Activated T-cell treated with anti-CD3 and anti-CD28 coated beads, Interleukin-2, amount 50 U/mL, for 72 hours (primary cell): ENCODE measurements at regions not wholly inside any gene's neighbourhood (a gene's known extent, or its start where the extent isn't known, plus 50 kb on each side); places are given as distances from the start of the nearest gene placed in this dataset.
A peak's percentile ranks its signal among the peaks of the same experiment; 100 is the strongest.

Source experiments
- ATAC-seq, 2 donors: fragments of 150-1000 bp; cut with Tn5 transposase; replicated peaks in 1 of 2; 2 replicates each; pipeline ENCODE4 v1.10.0; 2021; ENCODE audit warnings: moderate library complexity in 2 of 2, mild to moderate bottlenecking in 1 of 2
- DNase-seq, 2 donors: peaks; one replicate each; pipeline ENCODE4 v3.0.0; 2021 to 2022; ENCODE audit warnings: mixed read lengths in 1 of 2
- H3K27ac Mint-ChIP-seq: one replicate; pipeline ENCODE4 v1.8.0; 2022; ENCODE audit warnings: mild to moderate bottlenecking, moderate library complexity, mixed read lengths
- H3K27me3 Mint-ChIP-seq: one replicate; pipeline ENCODE4 v1.8.0; 2022; ENCODE audit warnings: low read depth, mixed read lengths
- H3K36me3 Mint-ChIP-seq, 2 donors: one replicate each; pipeline ENCODE4 v1.8.0; 2022; ENCODE audit warnings: mixed read lengths in 2 of 2, mild to moderate bottlenecking in 1 of 2; ENCODE audit not compliant: insufficient read depth in 2 of 2
- H3K4me1 Mint-ChIP-seq: one replicate; pipeline ENCODE4 v1.8.0; 2022; ENCODE audit warnings: low read depth, mixed read lengths
- H3K4me3 Mint-ChIP-seq, 2 donors: one replicate each; pipeline ENCODE4 v1.8.0; 2022; ENCODE audit warnings: mild to moderate bottlenecking in 2 of 2, mixed read lengths in 2 of 2, moderate library complexity in 2 of 2
- H3K9me3 Mint-ChIP-seq, 2 donors: one replicate each; pipeline ENCODE4 v1.8.0; 2022; ENCODE audit warnings: mixed read lengths in 2 of 2

DNA sequence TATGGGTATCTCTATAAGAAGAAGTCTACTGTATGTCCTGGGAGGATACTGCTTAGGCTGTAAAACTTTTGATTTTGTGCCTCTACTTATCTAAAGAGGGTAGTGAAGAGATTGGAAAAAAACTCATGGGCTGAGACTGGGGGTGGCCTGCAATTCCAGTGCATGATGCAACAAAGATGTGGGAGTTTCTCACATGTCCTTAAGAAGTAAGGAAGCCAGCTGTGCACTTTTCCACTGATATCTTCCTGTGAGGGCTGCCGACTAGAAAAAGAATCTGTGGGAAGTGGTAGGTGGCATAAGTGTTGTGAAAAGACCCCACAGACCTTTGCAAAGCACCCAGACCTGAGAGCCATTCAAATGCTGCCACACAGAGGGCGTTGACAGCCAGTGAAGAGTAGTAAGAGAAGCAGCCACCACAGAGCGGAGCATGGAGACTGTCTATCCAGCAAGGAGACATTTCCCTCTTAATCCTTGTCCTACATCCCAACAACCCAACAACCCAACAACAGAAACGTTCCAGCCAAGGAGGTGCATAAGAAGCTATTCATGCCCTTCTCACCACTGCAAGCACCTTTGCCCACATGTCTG, 65.1 kb downstream of the PFDN4 start:
- ATAC-seq (no peak), DNase-seq (no peak)
- H3K36me3 Mint-ChIP-seq: no peaks in the 10 kb centered on the region
- no peak overlapping the region for H3K4me3 Mint-ChIP-seq
- H3K27me3 Mint-ChIP-seq: peaks cover 26% of the 10 kb centered on the region
- no peaks in the 10 kb centered on the region for H3K4me1 Mint-ChIP-seq
- H3K27ac Mint-ChIP-seq: no peak overlapping the region
- peaks cover 0 to 2% of the 10 kb centered on the region in 2 donors for H3K9me3 Mint-ChIP-seq

DNA sequence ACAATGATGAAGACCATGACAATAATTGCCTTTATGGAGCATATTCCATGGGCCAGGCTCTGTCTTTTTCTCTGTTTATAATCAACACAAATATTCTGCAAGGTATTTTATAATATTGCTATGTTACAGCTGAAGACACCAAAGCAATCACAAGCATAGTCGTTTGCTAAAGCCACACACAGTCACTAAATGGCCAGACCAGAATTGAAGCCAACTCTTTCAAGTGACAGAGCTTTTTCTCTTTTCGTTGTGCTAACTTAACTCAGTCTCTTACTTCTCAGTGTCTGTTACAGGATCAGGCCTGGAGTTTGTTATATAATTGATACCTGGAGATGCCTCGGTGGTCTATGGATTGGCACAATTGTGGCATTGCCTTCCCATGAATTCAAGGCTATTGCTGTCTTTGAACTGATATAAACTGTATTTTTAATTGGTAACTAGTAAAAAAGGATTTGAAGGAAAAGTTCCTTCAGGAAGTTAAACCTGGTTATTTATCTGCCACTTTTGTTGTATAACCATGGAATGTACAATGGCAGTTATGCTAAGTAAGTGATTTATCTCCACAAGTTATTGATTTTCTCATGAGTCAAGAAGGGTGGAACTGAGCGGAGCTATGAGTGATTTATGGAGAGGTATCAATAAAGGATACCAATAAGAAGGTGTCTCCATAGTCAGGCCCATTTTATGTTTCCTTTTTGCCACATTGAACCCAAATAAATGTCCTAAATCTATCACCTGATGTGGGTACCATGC, 67.6 kb downstream of the PFDN4 start:
- Mint-ChIP-seq H3K27me3 (peaks cover 6% of the 10 kb centered on the region), H3K9me3 (peaks cover 1 to 2% of the 10 kb centered on the region in 2 donors), H3K4me3 (no peak overlapping the region), H3K27ac (no peak overlapping the region), H3K4me1 (no peaks in the 10 kb centered on the region), H3K36me3 (no peaks in the 10 kb centered on the region)
- DNase-seq (no peak), ATAC-seq (no peak)

DNA sequence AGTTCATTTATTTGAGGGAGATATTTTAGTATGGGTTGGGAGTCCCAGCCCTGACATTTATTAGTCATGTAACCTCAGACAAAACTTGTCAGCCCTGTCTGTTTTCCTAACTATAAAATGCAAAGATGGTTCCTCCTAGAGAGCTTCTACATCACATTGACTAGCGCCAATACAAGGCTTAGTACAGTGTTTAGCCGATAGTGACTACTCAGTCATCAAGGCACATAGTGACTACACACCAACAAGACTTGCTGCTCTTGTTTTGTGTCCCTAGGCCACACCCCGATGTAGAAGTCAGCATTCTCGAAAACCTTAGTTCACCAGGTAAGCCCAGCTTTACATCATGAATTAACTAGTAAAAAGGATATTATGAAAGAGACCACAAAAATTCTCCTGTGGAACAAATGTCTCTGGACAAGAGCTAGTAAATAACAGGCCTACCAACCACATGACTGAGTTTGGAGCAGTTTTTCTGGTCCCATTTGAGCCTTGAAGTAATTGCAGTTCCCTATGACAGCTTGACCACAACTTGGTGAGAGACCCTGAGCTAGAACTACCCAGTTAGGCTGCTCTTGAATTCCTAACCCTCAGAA, 68.8 kb downstream of the PFDN4 start:
- no peak overlapping the region for H3K4me3 Mint-ChIP-seq
- no peak overlapping the region for H3K27ac Mint-ChIP-seq
- DNase-seq (no peak), ATAC-seq (no peak)
- peaks cover 6% of the 10 kb centered on the region for H3K27me3 Mint-ChIP-seq
- no peaks in the 10 kb centered on the region for H3K4me1 Mint-ChIP-seq
- peaks cover 1 to 2% of the 10 kb centered on the region in 2 donors for H3K9me3 Mint-ChIP-seq
- H3K36me3 Mint-ChIP-seq: no peaks in the 10 kb centered on the region

DNA sequence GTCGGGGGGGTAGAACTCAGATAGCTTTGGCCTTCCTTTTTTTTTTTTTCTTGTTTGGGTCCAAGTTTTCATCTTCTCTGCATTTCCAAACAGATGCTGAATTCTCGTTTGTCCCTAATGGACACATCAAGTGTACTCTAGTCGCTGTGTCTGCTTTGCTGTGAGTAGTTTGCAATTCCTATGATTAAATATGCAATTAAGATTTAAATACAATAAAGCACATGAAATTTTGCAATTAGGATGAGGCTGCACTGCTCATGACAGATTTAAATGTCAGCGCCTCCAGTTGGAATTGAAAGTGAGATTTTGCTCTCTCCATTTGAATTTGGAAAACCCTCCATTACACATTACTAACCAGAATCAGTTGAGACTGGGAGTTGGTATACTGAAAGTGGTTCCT, 70.4 kb downstream of the PFDN4 start:
- no peak overlapping the region for H3K4me3 Mint-ChIP-seq
- H3K27ac Mint-ChIP-seq: no peak overlapping the region
- peaks cover under 1% of the 10 kb centered on the region for H3K27me3 Mint-ChIP-seq
- H3K36me3 Mint-ChIP-seq: no peaks in the 10 kb centered on the region
- DNase-seq (no peak), ATAC-seq (no peak)
- peaks cover 1 to 2% of the 10 kb centered on the region in 2 donors for H3K9me3 Mint-ChIP-seq
- no peaks in the 10 kb centered on the region for H3K4me1 Mint-ChIP-seq

DNA sequence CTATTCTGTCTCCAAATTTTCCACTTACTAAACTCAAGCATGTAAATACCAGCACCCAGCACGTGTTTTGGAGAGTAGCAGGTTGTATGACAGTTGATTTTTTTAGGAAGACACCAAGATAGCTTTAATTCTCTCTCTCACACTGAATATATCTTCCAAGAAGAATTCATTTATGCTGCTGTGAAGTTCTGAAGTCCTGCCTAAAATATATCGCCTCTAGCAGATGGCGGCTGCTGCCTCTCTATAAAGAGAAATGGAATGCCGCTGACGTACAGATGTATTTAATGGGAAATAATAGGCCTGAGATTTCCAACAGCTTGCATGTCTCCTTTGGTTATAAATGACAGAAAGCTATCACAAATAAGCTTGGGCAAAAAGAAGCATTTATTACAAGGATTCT, 74.7 kb downstream of the PFDN4 start:
- ATAC-seq (no peak), DNase-seq (no peak)
- Mint-ChIP-seq H3K9me3 (peaks cover 3 to 4% of the 10 kb centered on the region in 2 donors), H3K4me3 (no peak overlapping the region), H3K36me3 (peaks cover 3% of the 10 kb centered on the region in 2 donors), H3K4me1 (peaks cover 26% of the 10 kb centered on the region), H3K27ac (no peak overlapping the region), H3K27me3 (no peaks in the 10 kb centered on the region)

DNA sequence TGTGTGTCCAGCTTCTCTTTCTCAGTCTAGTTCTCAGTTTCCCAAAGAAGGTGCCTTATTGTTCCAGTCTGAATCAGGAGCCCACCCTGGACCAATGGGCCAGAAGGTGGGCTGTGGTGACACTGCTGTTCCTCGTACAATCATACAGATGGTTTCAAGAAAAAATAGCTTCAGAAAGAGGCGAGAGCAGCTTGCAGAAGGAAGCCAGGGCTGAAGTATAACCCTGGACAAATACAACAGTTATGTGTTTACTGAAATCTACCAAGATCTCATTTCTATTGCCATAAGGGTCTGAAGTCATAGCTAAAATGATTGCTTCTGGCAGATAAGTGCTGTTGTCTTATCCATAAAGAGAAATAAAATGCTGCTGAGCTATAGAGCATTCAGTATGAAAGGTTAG, 75.4 kb downstream of the PFDN4 start:
- Mint-ChIP-seq H3K27me3 (no peaks in the 10 kb centered on the region), H3K27ac (no peak overlapping the region), H3K4me1 (peaks cover 28% of the 10 kb centered on the region), H3K4me3 (no peak overlapping the region), H3K36me3 (peaks cover 3% of the 10 kb centered on the region in 2 donors), H3K9me3 (peaks cover 3 to 4% of the 10 kb centered on the region in 2 donors)
- ATAC-seq (no peak), DNase-seq (no peak)

DNA sequence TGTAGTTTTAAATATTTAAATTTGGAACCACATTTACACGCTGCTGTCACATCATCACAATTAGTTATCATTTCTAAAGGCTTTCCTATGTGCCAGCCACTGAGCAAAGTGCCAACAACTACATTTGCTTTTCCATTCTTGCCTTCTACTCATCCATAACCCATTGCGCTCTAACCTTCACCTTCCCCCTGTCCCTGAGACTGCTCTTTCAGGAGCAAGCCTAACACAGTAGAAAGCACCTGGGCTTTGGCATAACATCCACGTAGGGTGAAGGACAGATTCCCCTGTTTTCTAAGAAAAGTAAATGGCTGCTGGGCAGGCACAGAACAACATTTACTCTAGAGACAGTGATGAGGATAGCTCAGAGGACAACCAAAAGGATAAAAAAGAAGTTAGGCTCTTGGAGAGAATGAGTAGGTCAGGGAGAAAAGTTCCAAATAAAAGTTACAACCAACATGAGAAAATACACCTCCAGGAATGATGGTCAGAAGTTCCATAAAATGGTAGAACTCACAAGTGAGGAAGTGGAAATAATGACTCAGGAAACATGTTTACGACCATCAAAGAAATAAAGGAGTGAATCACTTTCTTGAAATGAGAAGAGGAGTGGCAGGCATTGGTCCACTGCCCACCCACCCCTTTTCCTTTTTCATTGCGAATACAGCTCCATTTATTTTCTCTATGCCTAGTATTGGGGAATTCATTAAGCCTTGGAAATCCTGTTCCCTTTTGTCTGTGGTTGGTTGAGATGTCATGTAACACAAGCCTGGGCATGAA, 77.2 kb downstream of the PFDN4 start:
- peak overlapping the region; percentile 91 for H3K27ac Mint-ChIP-seq
- peaks cover 3% of the 10 kb centered on the region in 2 donors for H3K36me3 Mint-ChIP-seq
- H3K9me3 Mint-ChIP-seq: peaks cover 3 to 4% of the 10 kb centered on the region in 2 donors
- peaks cover 28% of the 10 kb centered on the region for H3K4me1 Mint-ChIP-seq
- ATAC-seq (peak; percentile 92 to 93), DNase-seq (peak; percentile 38 to 41)
- peak overlapping the region; percentile 65 to 83 for H3K4me3 Mint-ChIP-seq
- H3K27me3 Mint-ChIP-seq: peaks cover 4% of the 10 kb centered on the region

DNA sequence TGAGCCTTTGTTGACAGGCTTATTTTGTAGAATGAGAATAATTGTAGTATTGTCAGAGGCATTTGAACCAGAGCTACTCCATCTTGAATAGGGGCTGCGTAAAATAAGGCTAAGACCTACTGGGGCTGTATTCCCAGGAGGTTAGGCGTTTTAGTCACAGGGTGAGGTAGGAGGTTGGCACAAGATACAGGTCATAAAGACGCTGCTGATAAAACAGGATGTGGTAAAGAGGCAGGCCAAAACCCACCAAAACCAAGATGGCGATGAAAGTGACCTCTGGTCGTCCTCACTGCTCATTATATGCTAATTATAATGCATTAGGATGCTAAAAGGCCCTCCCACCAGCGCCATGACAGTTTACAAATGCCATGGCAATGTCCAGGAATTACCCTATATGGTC, 82.7 kb downstream of the PFDN4 start:
- H3K9me3 Mint-ChIP-seq: peaks cover 0 to 2% of the 10 kb centered on the region in 2 donors
- H3K27me3 Mint-ChIP-seq: peaks cover 35% of the 10 kb centered on the region
- no peak overlapping the region for H3K4me3 Mint-ChIP-seq
- peaks cover 38% of the 10 kb centered on the region for H3K4me1 Mint-ChIP-seq
- DNase-seq (no peak), ATAC-seq (no peak)
- no peak overlapping the region for H3K27ac Mint-ChIP-seq
- H3K36me3 Mint-ChIP-seq: no peaks in the 10 kb centered on the region

DNA sequence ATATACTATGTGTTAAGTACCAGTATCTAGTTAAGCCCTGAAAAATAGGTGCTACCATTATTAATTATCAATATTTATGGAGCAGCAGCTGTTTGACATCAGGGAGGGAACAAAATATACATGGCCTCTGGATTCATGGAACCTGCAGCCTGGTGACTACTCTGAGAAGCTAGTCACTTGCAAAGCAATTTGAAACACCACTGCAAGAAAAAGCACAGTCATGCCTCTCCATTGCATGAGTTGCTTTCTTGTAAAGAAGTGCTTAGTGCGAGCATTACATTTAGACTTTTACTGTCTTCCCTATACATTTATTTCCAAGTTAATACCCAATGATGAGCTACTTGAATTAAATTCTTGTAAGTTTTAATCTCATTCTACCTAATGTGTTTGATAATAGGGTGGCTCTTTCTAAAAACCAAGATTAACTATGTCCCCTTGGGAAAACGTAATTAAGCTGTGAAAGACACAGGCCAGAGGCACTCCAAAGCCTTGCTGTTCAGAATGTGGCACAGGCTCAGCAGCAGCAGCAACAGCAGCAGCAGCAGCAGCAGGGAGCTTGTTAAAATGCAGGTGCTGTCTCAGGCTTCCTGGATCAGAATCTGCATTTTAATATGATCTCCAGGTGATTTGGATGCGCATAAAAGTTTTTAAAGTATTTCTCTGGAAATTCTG, 83.6 kb downstream of the PFDN4 start:
- Mint-ChIP-seq H3K27me3 (peaks cover 43% of the 10 kb centered on the region), H3K9me3 (peaks cover 0 to 2% of the 10 kb centered on the region in 2 donors), H3K4me1 (peaks cover 30% of the 10 kb centered on the region), H3K36me3 (no peaks in the 10 kb centered on the region), H3K4me3 (no peak overlapping the region), H3K27ac (no peak overlapping the region)
- no peak for ATAC-seq
- no peak for DNase-seq

DNA sequence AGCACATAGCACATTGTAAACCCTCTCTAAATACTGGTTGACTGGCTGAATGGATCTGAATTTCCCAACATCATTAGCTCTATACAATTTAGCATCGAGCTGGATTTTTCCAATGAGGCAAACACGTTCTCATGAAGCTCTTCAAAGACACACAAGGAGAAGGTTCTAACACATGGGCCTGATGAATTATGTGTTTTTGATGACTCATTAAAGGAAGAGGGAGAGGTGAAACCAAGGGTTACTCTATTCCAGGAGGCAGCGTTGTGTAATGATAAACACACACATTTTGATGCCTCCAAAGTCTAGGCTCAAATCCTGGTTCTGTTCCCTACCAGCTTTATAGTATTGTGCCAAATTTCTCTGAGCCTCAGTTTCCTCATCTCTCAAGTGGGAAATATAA, 84.3 kb downstream of the PFDN4 start:
- H3K4me3 Mint-ChIP-seq: no peak overlapping the region
- peaks cover 0 to 2% of the 10 kb centered on the region in 2 donors for H3K9me3 Mint-ChIP-seq
- DNase-seq: no peak
- H3K27ac Mint-ChIP-seq: no peak overlapping the region
- peaks cover 24% of the 10 kb centered on the region for H3K4me1 Mint-ChIP-seq
- peaks cover 50% of the 10 kb centered on the region for H3K27me3 Mint-ChIP-seq
- no peak for ATAC-seq
- no peaks in the 10 kb centered on the region for H3K36me3 Mint-ChIP-seq

DNA sequence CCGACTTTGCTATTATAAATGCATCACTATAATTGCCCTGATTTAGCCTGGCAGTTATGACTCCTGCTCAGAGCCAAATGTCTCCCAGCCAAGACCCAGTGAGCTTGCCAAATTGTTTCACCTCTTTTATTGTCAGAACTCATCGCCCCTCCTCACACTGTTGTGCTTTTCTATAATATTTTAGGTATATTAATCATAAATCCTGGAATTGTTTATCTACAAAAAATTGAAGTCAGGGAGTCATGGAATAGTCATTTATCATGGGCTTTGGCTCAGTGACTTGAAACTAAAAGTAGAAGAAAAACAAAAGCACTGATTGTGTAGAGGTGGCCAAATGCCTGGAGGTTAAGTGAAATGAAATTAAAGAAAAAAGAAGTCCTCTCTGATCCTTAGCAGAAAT, 85.6 kb downstream of the PFDN4 start:
- H3K9me3 Mint-ChIP-seq: peaks cover 0 to 2% of the 10 kb centered on the region in 2 donors
- ATAC-seq (no peak), DNase-seq (no peak)
- peaks cover 20% of the 10 kb centered on the region for H3K4me1 Mint-ChIP-seq
- H3K27me3 Mint-ChIP-seq: peaks cover 52% of the 10 kb centered on the region
- H3K4me3 Mint-ChIP-seq: no peak overlapping the region
- no peak overlapping the region for H3K27ac Mint-ChIP-seq
- no peaks in the 10 kb centered on the region for H3K36me3 Mint-ChIP-seq

DNA sequence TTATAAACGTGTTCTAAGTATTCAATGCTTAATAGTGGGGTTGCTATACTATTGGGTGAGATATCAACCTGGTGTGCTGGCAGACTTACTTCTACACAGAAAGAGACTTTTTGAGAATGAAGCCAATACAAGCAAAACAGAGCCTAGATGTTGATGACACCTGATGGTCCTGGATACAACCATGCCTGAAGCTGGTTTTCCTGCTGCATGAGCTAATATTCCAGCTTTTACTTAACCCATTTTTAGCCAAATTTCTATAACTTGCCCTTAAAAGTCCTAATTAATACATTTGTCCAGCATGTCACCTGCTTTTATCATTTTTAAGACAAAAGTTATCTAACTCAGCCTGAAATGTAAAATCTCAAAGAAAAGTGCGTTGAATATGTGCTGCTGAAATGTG, 86.2 kb downstream of the PFDN4 start:
- ATAC-seq (no peak), DNase-seq (no peak)
- Mint-ChIP-seq H3K4me1 (peaks cover 20% of the 10 kb centered on the region), H3K9me3 (peaks cover 0 to 2% of the 10 kb centered on the region in 2 donors), H3K4me3 (no peak overlapping the region), H3K36me3 (no peaks in the 10 kb centered on the region), H3K27me3 (peaks cover 52% of the 10 kb centered on the region), H3K27ac (no peak overlapping the region)
